ENCODE measurements at regions not wholly inside any gene's neighbourhood (a gene's known extent, or its start where the extent isn't known, plus 50 kb on each side); places are given as distances from the start of the nearest gene placed in this dataset.
A peak's percentile ranks its signal among the peaks of the same experiment; 100 is the strongest.

- DNase-seq (ENCODE audit: low read depth, low spot score) = no peak
- in situ Hi-C loops (cut with HindIII; ENCODE audit: low pct_unique_long_range_greater_than_20kb, low sequenced_read_pairs) = no loop called here
Measured at GRCh38 chr13:74696148-74696922, 562.1 kb upstream of the KLF12 start.

GRCh38 chr13:74695021-74695800, 561.0 kb upstream of the KLF12 start:
- in situ Hi-C loops (cut with HindIII; ENCODE audit: low pct_unique_long_range_greater_than_20kb, low sequenced_read_pairs) = no loop called here
- DNase-seq (ENCODE audit: low read depth, low spot score) = no peak

GRCh38 chr13:74687442-74688182, 553.4 kb upstream of the KLF12 start:
- DNase-seq (ENCODE audit: low read depth, low spot score) = no peak
- in situ Hi-C loops (cut with HindIII; ENCODE audit: low pct_unique_long_range_greater_than_20kb, low sequenced_read_pairs) = no loop called here

GRCh38 chr13:74683411-74683810, 549.2 kb upstream of the KLF12 start:
- peak; percentile 5 for DNase-seq (ENCODE audit: low read depth, low spot score)
- in situ Hi-C loops (cut with HindIII; ENCODE audit: low pct_unique_long_range_greater_than_20kb, low sequenced_read_pairs) = no loop called here

- in situ Hi-C loops (cut with HindIII; ENCODE audit: low pct_unique_long_range_greater_than_20kb, low sequenced_read_pairs) = no loop called here
Measured at GRCh38 chr13:74682746-74683145, 548.5 kb upstream of the KLF12 start.

GRCh38 chr13:74681891-74682290, 547.7 kb upstream of the KLF12 start:
- no peak for DNase-seq (ENCODE audit: low read depth, low spot score)
- in situ Hi-C loops (cut with HindIII; ENCODE audit: low pct_unique_long_range_greater_than_20kb, low sequenced_read_pairs) = no loop called here

More at GRCh38 chr13:74682746-74683145, 548.5 kb upstream of the KLF12 start:
- no peak for DNase-seq (ENCODE audit: low read depth, low spot score)

GRCh38 chr13:74678308-74678965, 544.2 kb upstream of the KLF12 start:
- no peak for DNase-seq (ENCODE audit: low read depth, low spot score)
- in situ Hi-C loops (cut with HindIII; ENCODE audit: low pct_unique_long_range_greater_than_20kb, low sequenced_read_pairs) = no loop called here

GRCh38 chr13:74675972-74676371, 541.8 kb upstream of the KLF12 start:
- in situ Hi-C loops (cut with HindIII; ENCODE audit: low pct_unique_long_range_greater_than_20kb, low sequenced_read_pairs) = no loop called here
- DNase-seq (ENCODE audit: low read depth, low spot score) = peak; percentile 35

- peak; percentile 90 for DNase-seq (ENCODE audit: low read depth, low spot score)
- in situ Hi-C loops (cut with HindIII; ENCODE audit: low pct_unique_long_range_greater_than_20kb, low sequenced_read_pairs) = no loop called here
Measured at GRCh38 chr13:74675182-74675581, 541.0 kb upstream of the KLF12 start.

- in situ Hi-C loops (cut with HindIII; ENCODE audit: low pct_unique_long_range_greater_than_20kb, low sequenced_read_pairs) = no loop called here
- DNase-seq (ENCODE audit: low read depth, low spot score) = peak; percentile 94
Measured at GRCh38 chr13:74674720-74675119, 540.5 kb upstream of the KLF12 start.

GRCh38 chr13:74669149-74669548, 534.9 kb upstream of the KLF12 start:
- DNase-seq (ENCODE audit: low read depth, low spot score) = no peak
- in situ Hi-C loops (cut with HindIII; ENCODE audit: low pct_unique_long_range_greater_than_20kb, low sequenced_read_pairs) = no loop called here

GRCh38 chr13:74667656-74668203, 533.5 kb upstream of the KLF12 start:
- no peak for DNase-seq (ENCODE audit: low read depth, low spot score)
- in situ Hi-C loops (cut with HindIII; ENCODE audit: low pct_unique_long_range_greater_than_20kb, low sequenced_read_pairs) = no loop called here

- in situ Hi-C loops (cut with HindIII; ENCODE audit: low pct_unique_long_range_greater_than_20kb, low sequenced_read_pairs) = no loop called here
Measured at GRCh38 chr13:74662905-74663304, 528.7 kb upstream of the KLF12 start.

GRCh38 chr13:74661851-74662250, 527.6 kb upstream of the KLF12 start:
- DNase-seq (ENCODE audit: low read depth, low spot score) = no peak
- in situ Hi-C loops (cut with HindIII; ENCODE audit: low pct_unique_long_range_greater_than_20kb, low sequenced_read_pairs) = no loop called here

More at GRCh38 chr13:74662905-74663304, 528.7 kb upstream of the KLF12 start:
- no peak for DNase-seq (ENCODE audit: low read depth, low spot score)

GRCh38 chr13:74657765-74658164, 523.6 kb upstream of the KLF12 start:
- no peak for DNase-seq (ENCODE audit: low read depth, low spot score)
- in situ Hi-C loops (cut with HindIII; ENCODE audit: low pct_unique_long_range_greater_than_20kb, low sequenced_read_pairs) = no loop called here

GRCh38 chr13:74651121-74651520, 516.9 kb upstream of the KLF12 start:
- no peak for DNase-seq (ENCODE audit: low read depth, low spot score)
- in situ Hi-C loops (cut with HindIII; ENCODE audit: low pct_unique_long_range_greater_than_20kb, low sequenced_read_pairs) = no loop called here

GRCh38 chr13:74647991-74648390, 513.8 kb upstream of the KLF12 start:
- in situ Hi-C loops (cut with HindIII; ENCODE audit: low pct_unique_long_range_greater_than_20kb, low sequenced_read_pairs) = no loop called here
- no peak for DNase-seq (ENCODE audit: low read depth, low spot score)

Data from SK-MEL-5 (cell line).